NCI-H146 treated with DMSO at 0.1 percent for 48 hours (cell line): ENCODE measurements at regions not wholly inside any gene's neighbourhood (a gene's known extent, or its start where the extent isn't known, plus 50 kb on each side); places are given as distances from the start of the nearest gene placed in this dataset.

Experiments used
- DNase-seq: peaks from one replicate; lab custom pipeline; 2025; ENCODE audit not compliant: unreplicated experiment; lab: John Stamatoyannopoulos, UW

DNA sequence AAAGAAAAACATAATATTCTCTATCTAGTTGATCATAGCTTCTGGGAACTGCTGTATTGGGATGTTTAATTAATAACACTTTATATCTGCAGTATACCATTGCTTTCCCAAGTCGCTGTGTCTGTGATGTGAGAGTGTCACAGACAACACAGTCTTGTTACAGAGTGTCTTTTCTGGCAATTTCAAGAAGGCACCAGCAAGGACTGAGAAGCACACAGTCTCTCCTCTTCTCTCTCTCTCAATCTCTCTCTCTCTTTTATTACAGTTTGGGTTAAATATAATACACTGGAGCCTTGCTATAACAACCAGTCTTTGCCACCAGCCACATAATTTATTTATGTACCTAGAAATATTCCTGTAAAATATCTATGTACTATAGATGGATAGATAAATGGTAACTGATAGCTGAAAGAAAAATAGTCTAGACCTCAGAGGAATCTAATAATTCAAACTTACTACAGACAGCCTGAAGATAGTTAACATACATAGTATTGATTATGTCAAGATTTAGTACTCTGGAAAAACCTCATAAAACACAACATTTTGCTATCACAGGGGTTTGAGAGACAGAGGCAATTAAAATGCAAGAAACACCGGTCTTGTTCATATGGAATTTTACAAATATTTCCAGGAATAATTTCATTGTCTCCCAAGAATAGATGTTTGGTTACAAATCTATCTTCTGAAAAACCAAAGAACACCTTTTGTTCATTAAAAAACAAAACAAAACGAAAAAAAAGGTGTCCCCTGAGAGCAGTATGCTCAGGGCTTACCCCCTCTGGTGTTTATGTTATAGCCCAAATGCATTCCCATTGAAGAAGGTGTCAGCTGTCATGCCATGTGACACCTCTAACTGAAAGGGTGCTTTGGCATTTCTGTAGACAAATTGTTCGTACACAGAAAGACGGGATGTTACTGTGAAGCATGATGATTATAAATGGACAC, 507.8 kb downstream of the TBC1D4 start:
- DNase-seq: no peak

DNA sequence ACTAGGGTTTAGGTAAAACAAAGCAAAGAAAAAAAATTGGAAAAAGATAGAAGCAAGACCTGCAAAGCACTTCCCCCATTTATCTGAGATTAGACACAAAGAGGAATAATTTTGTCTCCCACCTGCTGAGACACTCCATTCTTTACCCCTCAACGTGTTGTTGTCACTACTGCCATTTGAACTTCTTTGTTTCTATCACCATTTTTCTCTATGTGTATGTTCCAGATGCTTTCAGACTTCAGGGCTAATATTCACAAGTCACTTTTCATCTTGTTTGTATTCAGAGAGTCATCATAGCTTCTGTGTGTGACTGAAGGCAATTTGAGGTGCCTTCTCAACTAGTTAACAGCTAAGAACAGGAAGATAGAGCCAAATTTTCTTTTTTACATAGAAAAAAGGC, 512.5 kb downstream of the TBC1D4 start:
- DNase-seq: no peak

DNA sequence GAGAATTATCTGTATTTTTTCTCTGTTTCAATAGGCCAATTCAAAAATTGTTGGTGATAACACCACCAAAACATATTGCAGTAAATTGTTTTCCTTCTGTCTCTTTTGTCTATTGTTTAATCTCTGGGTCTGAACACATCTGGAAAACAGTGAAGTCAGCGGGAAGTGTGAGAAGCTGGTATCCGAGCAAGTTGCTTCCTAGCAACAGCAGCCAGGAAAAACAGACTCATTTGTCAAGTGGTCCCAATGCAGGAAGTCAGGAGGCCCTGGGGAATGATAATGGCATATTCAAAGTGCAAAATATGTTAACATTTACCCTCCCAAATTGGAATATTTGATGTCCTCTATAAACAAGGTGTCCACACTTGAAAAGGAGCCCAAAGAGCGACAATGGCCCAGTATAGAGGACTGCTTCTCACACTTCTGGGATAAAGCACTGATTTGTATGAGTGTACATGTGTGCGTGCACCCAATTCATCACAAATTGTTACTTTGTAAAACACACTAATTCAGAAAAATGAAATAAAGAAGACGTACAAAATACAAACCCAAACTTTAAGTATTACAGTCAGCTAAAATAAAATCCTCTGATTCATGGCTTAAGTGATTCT, 515.0 kb downstream of the TBC1D4 start:
- no peak for DNase-seq

DNA sequence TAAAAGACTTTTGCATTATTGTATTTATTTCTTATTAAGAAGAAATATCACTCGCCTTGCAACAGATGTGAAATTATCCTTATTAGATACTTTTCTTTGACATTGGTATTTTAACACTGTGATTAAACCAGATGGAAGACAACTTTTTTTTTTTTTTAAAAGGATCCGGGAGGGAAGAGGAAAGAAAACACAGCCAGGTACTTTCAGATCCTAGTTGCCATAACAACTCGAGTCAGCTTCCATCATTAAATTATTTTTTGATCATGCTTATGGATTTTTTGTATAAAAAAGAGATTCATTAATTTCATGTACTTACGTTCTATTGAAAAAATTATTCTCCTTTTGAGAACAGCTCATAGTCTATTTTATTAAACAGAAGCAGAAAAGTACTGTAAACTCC, 515.7 kb downstream of the TBC1D4 start:
- no peak for DNase-seq

- no peak for DNase-seq
Measured at GRCh38 chr13:74945637-74946036, 536.3 kb downstream of the TBC1D4 start.

DNA sequence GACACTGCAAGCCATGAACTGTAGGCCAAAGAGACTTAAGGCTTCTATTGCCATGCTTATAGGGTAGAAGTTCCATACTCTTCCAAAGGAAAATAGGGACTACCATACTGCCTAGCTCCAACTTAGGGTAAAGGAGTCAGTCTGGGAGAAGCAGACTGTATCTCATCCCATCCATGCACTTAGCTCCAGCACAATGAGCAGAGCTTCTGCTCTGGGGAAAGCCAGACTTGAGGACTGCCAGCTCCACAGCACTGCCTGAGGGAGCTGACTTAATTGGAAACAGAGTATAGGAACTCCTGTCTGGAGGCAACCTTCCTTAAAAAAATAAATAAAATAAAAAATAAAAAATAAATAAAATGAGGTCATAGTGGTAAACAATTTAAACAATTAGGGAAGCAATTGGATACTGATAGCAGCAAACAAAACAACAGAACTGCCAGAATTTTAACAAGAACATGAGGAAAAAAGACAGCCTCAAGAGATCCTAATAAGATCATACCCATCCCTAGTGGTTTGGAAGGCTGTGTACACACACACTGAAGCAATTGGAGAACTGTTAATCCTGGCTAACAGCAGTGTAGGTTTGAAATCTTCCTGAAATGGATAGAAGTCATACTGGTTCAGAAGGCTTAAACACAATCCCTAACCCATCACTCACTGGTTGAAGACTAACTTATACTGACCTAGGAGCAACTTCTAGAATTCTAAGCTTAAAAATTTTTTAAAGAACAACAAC, 550.1 kb downstream of the TBC1D4 start:
- no peak for DNase-seq

GRCh38 chr13:74930402-74931165, 551.4 kb downstream of the TBC1D4 start:
- no peak for DNase-seq

- DNase-seq: no peak
Measured at GRCh38 chr13:74929436-74929835, 552.5 kb downstream of the TBC1D4 start.

- DNase-seq: no peak
Measured at GRCh38 chr13:74927823-74928222, 554.1 kb downstream of the TBC1D4 start.

- DNase-seq: no peak
Measured at GRCh38 chr13:74922963-74923362, 559.0 kb downstream of the TBC1D4 start.

- no peak for DNase-seq
Measured at GRCh38 chr13:74921326-74921725, 560.6 kb downstream of the TBC1D4 start.

DNA sequence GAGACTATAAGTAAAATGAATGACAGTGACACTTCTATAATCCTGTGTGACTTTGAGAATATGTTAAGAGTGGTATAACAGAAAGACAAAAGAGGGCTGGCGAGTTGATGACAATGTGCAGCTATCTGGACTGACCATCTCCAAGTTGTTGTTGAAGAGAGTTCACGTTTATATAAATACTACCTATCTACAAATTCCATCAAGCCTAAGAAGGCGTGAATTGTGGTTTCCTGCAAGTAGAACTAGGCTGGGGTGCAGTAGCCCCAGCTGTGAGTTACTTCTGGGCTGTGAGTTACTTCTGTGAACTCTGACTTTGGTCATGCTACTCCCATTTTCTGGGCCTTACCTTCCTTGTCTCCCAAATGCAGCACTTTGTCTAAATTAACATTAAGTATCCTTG, 561.0 kb downstream of the TBC1D4 start:
- no peak for DNase-seq

DNA sequence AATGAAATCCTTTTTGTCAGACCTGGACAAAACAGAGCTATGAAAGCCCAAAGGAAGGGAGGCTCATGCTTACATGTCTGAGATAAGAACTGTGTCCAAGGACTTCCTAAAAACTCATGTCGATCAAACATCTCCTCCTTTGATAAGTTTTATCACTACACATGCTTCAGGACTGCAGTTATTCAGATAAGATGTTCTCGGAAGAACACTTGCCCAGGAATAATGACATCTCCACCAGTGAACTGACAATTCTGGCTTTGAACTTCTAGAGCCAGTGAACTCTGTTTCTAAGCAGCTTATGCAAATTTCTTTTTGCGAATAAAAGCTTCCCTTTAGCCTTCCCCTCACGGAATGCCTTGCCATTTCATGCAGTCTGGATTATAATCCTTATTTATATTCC, 561.6 kb downstream of the TBC1D4 start:
- no peak for DNase-seq

DNA sequence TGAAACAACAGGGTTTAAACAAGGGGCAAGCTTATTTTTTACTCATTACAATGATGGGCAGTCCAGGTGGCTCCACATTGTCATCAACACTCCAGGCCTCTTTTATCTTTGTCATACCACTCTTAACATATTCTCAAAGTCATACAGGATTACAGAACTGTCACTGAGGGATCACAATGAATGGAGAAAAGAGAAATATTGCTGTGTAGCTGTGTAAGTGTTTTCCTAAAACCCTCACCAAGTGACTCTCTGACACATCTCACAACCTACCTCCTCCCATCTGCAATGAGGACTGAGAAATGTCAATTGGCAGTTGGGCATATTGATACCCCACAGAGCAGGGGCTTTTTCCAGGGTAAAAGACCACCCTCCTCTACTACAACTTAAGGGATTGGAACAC, 562.1 kb downstream of the TBC1D4 start:
- DNase-seq: no peak

GRCh38 chr13:74912898-74913297, 569.1 kb downstream of the TBC1D4 start:
- no peak for DNase-seq

DNA sequence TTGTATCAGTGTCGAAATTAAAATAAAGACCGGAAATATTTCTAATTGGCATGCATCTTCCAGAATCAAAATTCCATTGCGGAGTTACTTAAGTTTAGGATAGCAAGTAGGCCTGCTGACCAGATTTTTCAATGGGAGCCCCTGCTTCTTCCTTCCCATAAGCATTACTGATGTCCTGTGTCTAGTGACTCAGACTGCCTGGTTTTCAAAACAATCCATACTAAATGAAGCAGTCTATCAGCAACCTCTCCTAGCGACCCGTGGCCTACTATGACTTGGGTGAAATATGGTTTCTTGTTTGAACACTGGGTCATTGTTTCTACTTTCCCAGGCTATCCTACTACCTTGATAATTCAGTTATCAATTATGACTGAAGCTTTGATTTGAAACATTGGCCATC, 571.6 kb downstream of the TBC1D4 start:
- no peak for DNase-seq

- DNase-seq: no peak
Measured at GRCh38 chr13:74907788-74908187, 574.2 kb downstream of the TBC1D4 start.

GRCh38 chr13:74904556-74904955, 577.4 kb downstream of the TBC1D4 start:
- no peak for DNase-seq

GRCh38 chr13:74895042-74895796, 586.8 kb downstream of the TBC1D4 start:
- DNase-seq: no peak

DNA sequence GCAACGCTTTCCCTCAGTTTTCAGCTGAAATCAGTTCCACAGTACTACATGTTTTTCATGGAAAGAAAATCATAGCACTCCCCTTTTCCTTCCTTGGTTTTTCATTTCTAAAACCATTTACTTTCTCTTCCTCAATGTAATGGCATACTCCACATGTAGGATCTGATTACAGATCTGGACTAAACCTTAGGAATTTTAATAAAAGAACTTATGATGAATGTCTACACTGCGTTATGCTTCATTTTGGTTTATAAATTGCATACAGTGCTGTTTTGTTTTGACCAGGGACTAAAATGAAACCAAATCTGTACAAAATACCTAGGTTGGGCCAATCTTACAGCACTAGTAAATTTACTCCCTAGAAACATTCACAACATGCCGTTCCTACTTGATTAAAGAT, 589.9 kb downstream of the TBC1D4 start:
- DNase-seq: no peak
